GM21423 (cell line): ENCODE measurements at regions not wholly inside any gene's neighbourhood (a gene's known extent, or its start where the extent isn't known, plus 50 kb on each side); places are given as distances from the start of the nearest gene placed in this dataset.

Experiments
- ATAC-seq: cut with Tn5 transposase; IDR thresholded peaks from one replicate; pipeline ENCODE4 v1.9.1; 2021; ENCODE audit warnings: mild to moderate bottlenecking, moderate library complexity; ENCODE audit not compliant: unreplicated experiment

DNA sequence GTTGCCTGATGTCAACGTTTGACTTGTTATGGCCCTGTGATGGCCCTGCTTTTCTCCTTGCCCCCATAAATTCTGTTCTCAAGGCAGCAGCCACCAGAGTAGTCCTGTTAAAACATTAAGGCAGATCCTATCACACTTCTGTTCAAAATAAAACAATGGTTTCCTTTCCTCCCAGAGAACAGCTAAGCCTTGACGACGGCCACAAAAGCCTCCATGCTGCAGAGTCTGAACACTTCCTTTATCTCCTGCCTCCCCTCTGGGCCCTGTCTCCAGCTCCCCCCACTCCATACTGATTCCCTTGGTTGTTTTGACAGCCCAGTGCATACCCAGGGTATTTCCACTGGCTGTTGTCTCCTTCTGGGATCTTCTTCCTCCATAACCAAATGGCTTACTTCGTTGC, 618.1 kb downstream of the MED13L start:
- no peak for ATAC-seq

DNA sequence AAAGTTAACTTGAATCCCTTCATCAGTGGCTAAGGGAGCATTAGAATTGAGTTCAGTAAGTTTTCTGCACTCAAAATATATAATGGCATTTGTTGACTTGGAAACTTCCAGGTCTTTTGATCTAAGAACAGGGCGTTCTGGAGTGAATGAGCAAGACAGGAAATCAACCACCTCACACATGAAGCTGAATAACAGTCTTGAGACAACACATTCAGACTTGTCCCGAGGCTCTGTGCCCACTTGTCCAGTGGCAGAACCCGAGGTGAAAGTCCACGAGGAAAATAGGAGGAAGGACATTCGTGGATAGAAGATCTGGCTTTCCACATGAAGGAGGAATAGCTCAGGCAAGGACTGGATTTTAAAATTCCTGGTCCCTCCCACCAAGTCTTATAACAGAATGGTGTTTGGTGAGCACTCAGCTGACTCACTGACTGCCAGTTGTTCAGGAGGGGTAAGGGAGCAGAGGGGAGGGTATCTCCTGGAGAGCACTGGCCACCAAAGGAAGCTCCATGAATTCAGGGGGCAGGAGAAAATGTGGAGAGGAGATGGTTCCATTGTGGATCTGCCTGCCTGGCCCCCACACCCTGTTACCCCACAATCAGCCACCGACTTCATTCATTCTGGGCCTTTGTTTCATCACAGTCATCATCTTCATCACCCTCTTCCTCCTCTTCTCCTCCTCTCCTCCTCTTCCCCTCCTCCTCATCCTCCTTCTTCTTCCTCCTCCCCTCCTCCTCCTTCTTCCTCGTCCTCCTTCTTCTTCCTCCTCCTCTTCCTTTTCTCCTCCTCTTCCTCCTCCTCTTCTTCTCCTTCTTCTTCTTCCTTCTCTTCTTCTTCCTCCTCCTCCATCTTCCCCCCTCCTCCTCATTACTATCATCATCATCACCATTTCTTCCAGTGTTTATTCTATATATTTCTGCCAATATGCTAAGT, 620.1 kb downstream of the MED13L start:
- no peak for ATAC-seq

- no peak for ATAC-seq
These were observed 627.5 kb downstream of the MED13L start for GRCh38 chr12:115650026-115650425.

DNA sequence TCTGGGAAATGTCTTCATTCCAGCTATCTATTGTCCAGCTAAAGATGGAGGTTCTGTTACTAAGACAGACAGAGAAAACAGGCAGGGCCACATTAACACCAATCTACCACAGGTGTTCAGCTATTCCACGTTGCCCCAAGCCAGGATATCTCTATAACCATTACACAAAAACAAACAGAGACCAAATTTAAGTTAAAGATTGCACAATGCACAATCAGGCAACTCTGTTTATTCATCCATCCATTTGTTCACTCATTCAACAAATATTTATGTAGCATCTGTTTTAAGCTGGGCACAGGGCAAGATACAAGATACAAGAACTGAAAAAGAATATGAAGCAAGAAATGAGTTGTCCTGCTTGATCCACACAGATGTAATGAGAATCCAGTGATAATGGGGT, 629.0 kb downstream of the MED13L start:
- ATAC-seq: no peak

DNA sequence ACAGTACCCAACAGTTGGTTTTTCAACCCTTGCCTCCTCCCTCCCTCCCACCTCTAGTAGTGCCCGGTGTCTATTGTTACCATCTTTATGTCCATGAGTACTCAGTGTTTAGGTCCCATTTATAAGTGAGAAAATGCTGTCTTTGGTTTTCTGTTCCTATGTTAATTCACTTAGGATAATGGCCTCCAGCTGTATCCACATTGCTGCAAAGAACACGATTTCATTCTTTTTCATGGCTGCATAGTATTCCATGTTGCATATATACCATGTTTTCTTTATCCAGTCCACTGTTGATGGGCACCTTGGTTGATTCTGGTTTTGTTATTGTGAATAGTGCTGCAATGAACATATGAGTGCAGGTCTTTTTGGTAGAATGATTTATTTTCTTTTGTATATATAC, 631.3 kb downstream of the MED13L start:
- ATAC-seq: no peak

DNA sequence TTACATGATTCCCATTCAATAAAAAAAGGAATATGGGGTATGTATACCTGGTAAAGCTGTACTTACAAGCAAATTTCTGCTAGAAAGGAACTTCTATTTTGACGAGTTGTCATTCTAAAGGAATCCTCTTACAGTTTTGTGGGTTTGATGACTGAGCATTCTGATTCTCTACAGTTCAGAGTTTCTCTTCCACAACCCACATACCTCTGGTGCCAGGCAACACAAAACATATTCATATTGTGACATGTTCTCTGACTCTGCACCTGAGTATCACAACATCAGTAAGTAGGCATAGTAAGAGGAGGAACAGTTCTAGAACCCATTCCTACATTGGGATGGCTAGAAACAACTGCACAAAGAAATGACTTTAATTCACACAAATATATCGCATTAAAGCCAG, 636.6 kb downstream of the MED13L start:
- no peak for ATAC-seq

DNA sequence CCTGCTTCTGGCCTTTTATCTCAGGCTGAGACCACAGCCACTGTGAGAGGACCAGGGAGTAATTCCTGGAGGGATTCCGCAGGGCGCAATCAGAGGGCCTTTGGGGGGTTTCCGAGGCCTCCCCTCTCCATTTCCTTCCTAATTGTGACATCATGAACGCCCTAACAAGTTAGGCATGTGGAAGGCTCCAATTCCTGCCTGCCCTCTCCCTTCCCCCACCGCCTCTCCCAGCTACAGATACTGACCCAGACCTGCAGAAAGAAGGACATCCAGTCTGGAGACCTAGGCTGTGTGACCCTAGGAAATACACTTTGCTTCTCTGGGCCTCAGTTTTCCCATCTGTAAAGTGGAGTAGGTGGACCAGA, 637.9 kb downstream of the MED13L start:
- ATAC-seq: no peak

DNA sequence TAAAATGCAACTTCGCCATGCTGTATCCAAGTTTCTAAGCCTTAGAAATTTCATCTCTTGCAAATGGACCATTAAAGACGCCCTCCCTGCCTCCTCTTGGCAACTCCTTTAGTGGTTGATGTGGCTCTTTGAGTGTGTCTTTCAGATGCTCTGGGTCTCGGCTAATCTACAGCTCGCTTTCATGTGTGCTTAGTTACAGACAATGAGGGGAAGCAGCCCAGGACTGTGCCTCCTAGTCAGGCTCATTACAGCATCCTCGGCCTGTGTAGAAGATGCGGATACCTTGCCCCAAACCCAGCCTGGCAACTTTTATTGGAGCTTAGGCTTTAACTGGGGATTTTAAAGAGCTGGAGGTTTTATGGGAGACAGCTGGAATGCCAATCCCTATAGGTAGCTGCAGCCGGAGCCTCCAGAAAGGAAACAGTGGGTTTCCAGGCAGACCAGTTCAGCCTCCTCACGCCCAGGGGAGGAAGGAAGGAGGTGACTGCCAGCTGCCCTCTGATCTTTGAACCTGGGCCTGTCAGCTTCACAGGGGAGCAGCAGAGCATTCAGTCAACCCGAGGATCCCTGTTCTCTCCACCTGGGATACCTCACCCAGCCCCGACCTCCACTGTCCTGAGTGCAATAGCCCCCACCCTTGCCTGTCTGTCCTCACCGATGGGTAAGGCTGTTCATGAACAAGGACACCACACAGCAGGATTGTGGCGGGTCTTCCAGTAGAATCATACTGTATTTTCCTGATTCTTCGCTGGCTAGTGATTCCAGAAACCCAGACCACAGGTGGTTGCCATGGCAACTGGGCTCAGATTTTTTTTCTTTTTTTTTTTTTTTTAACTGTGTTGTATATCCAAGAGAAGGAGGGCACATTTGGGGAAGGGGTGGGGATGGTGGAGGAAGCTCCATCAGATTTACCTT, 638.5 kb downstream of the MED13L start:
- no peak for ATAC-seq

GRCh38 chr12:115636546-115636945, 640.9 kb downstream of the MED13L start:
- ATAC-seq: no peak

GRCh38 chr12:115632308-115632707, 645.2 kb downstream of the MED13L start:
- no peak for ATAC-seq

GRCh38 chr12:115630136-115630535, 647.4 kb downstream of the MED13L start:
- no peak for ATAC-seq

GRCh38 chr12:115626210-115626609, 651.3 kb downstream of the MED13L start:
- ATAC-seq: no peak

GRCh38 chr12:115623764-115624334, 653.6 kb downstream of the MED13L start:
- ATAC-seq: no peak

GRCh38 chr12:115623275-115623674, 654.2 kb downstream of the MED13L start:
- no peak for ATAC-seq

GRCh38 chr12:115620816-115621215, 656.7 kb downstream of the MED13L start:
- no peak for ATAC-seq

- ATAC-seq: no peak
These were observed 657.6 kb downstream of the MED13L start for GRCh38 chr12:115619889-115620288.

GRCh38 chr12:115619061-115619460, 658.4 kb downstream of the MED13L start:
- no peak for ATAC-seq

- ATAC-seq: no peak
These were observed 659.4 kb downstream of the MED13L start for GRCh38 chr12:115618105-115618504.

GRCh38 chr12:115617391-115617790, 660.1 kb downstream of the MED13L start:
- no peak for ATAC-seq

- no peak for ATAC-seq
These were observed 666.0 kb downstream of the MED13L start for GRCh38 chr12:115611477-115611876.

GRCh38 chr12:115609347-115609746, 668.1 kb downstream of the MED13L start:
- ATAC-seq: no peak
